Left lung (tissue), 4 donors: ENCODE measurements at regions not wholly inside any gene's neighbourhood (a gene's known extent, or its start where the extent isn't known, plus 50 kb on each side); places are given as distances from the start of the nearest gene placed in this dataset.
"Not testable (repeated sequence)": the region's sequence is repeated elsewhere in the genome, so short reads cannot be mapped to it uniquely, and the experiment has no call there.

Experiments
- ATAC-seq: fragments of 200-7000 bp; cut with Tn5 transposase; one replicate; pipeline ENCODE4 v1.9.1; 2020; ENCODE audit warnings: moderate library complexity
- DNase-seq, 4 donors: peaks; one replicate each; pipeline ENCODE4 v3.0.0-alpha.2; 2013 to 2020
- H3K27ac ChIP-seq, 2 donors: fragments of 200-600 bp; sonication (generic) in 1 of 2; one replicate each; pipeline versions ENCODE4 v1.5.0 to v1.8.0; 2020 to 2021
- H3K27me3 ChIP-seq, 2 donors: fragments of 200-600 bp; sonication (generic) in 1 of 2; one replicate each; pipeline versions ENCODE4 v1.5.0 to v1.8.0; 2020 to 2021
- H3K36me3 ChIP-seq, 2 donors: fragments of 200-600 bp; sonication (generic) in 1 of 2; one replicate each; pipeline versions ENCODE4 v1.5.0 to v1.8.0; 2020 to 2021
- H3K4me1 ChIP-seq, 2 donors: fragments of 200-600 bp; one replicate each; pipeline ENCODE4 v1.8.0; 2021
- H3K4me3 ChIP-seq, 2 donors: fragments of 200-600 bp; sonication (generic) in 1 of 2; one replicate each; pipeline versions ENCODE4 v1.5.0 to v1.8.0; 2020 to 2021; ENCODE audit warnings: mild to moderate bottlenecking in 1 of 2
- H3K9me3 ChIP-seq, 2 donors: fragments of 200-600 bp; sonication (generic) in 1 of 2; one replicate each; pipeline versions ENCODE4 v1.5.0 to v1.8.0; 2020 to 2021
- intact Hi-C, 2 donors: fragments of 100-400 bp; cut with DNase I; formaldehyde crosslinking; loops; one replicate each; pipeline versions ENCODE4 v1.11.2 to v1.14.2; 2022
- donor health status: DM: no; HTN: yes; CAD: no.
- donor health status: DM: no; HTN: no; CAD: no.

DNA sequence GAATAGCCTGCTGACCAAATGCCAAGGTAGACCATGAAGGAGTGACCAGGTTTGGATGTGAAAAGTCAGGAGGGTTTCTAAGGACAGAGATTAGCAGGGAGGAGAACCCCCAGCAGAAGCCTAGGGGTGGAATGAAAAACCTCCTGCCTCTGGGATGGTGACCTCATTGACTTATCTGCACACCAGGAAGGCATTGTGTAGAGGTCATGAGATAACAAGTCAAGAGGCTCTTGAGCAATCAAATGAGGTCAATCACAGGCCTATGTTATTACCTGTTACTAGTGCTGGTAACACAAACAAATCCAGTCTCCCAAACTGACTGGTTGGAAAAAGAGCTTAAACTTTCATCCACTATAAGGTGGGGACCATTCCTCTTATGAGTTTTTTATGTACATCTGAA lies 225.0 kb upstream of the CDY1 start:
- H3K9me3 ChIP-seq, H3K4me3 ChIP-seq, ATAC-seq, H3K27ac ChIP-seq, H3K27me3 ChIP-seq, DNase-seq, H3K4me1 ChIP-seq, intact Hi-C loops, H3K36me3 ChIP-seq: not testable (repeated sequence)

GRCh38 chrY:25399081-25399480 lies 222.8 kb upstream of the CDY1 start:
- H3K4me1 ChIP-seq, H3K4me3 ChIP-seq, H3K9me3 ChIP-seq, DNase-seq, H3K27ac ChIP-seq, H3K36me3 ChIP-seq, H3K27me3 ChIP-seq, intact Hi-C loops: not testable (repeated sequence)
- ATAC-seq = peak; percentile 83

DNA sequence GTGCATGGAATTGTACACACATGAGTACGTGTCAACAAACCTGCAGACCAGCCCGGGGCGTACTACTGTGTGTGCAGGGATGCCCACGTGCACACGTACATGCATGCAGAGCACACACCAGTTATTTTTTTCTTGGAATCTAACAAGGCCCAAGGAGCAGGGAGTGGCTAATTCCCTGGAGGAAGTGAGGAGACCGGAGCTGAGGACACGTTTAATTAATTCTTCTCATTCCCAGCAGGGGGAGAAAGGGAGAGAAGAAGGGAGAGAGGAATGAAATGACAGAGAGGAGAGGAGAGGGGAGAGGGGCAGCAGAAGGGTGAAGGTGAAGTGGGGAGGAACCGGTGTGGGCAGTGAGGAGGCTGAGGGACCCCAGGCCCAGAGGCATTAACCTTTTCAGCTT lies 213.6 kb upstream of the CDY1 start:
- DNase-seq, H3K4me1 ChIP-seq, H3K36me3 ChIP-seq, ATAC-seq, H3K27me3 ChIP-seq, H3K27ac ChIP-seq, H3K4me3 ChIP-seq, intact Hi-C loops, H3K9me3 ChIP-seq: not testable (repeated sequence)
